B cell (primary cell): ENCODE measurements at regions not wholly inside any gene's neighbourhood (a gene's known extent, or its start where the extent isn't known, plus 50 kb on each side); places are given as distances from the start of the nearest gene placed in this dataset.

ENCODE experiments used
- ATAC-seq: fragments of 200-7000 bp; cut with Tn5 transposase; one replicate; pipeline ENCODE4 v1.10.0; 2021; ENCODE audit warnings: low read depth, mild to moderate bottlenecking, moderate number of reproducible peaks, moderate library complexity
- CTCF ChIA-PET: fragments of 350-600 bp; sonication (Branson Sonifier 250); formaldehyde crosslinking; loops from one replicate; lab custom pipeline; 2021; ENCODE audit warnings: antibody characterized with exemption, inconsistent platforms; lab: Charles Lee
- POLR2A ChIA-PET: fragments of 350-600 bp; sonication (Branson Sonifier 250); formaldehyde crosslinking; loops from one replicate; lab custom pipeline; 2021; ENCODE audit warnings: antibody characterized with exemption; lab: Charles Lee
- DNase-seq: peaks from one replicate; pipeline ENCODE4 v3.0.0; 2013
- H2AFZ ChIP-seq: 2 replicates; pipeline ENCODE4 v1.6.1; 2012; ENCODE audit warnings: mild to moderate bottlenecking, low read depth, low read length; ENCODE audit not compliant: insufficient read depth, poor library complexity, severe bottlenecking
- H3K27ac ChIP-seq, 2 donors: 1 replicate in 1 of 2; 2 replicates in 1 of 2; pipeline ENCODE4 v1.5.1; 2012 to 2013; ENCODE audit warnings: low read length in 2 of 2, mild to moderate bottlenecking in 2 of 2, moderate library complexity in 1 of 2
- H3K27me3 ChIP-seq, 4 experiments: fragments of 200-600 bp in 1 of 4; sonication (generic) in 1 of 4; replicated peaks in 1 of 4; 1 replicate in 2 of 4; 2 replicates in 2 of 4; pipeline versions ENCODE4 v1.6.1 to v1.7.0; 2013 to 2016; ENCODE audit warnings: low read length in 3 of 4, mild to moderate bottlenecking in 2 of 4, mixed read lengths in 1 of 4, moderate library complexity in 1 of 4; ENCODE audit not compliant: insufficient read depth in 4 of 4, control insufficient read depth in 3 of 4; ENCODE audit errors: control extremely low read depth in 1 of 4
- H3K36me3 ChIP-seq, 2 experiments: replicated peaks in 1 of 2; 1 replicate in 1 of 2; 2 replicates in 1 of 2; pipeline versions ENCODE4 v1.6.1 to v1.7.1; 2013; ENCODE audit warnings: low read length in 1 of 2; ENCODE audit not compliant: insufficient read depth in 2 of 2, control insufficient read depth in 1 of 2; ENCODE audit errors: control extremely low read depth in 1 of 2, extremely low read depth in 1 of 2
- H3K4me1 ChIP-seq, 2 donors: fragments of 200-600 bp in 1 of 2; sonication (generic) in 1 of 2; 1 replicate in 1 of 2; 2 replicates in 1 of 2; pipeline versions ENCODE4 v1.5.1 to v1.6.1; 2013 to 2017; ENCODE audit warnings: low read length in 2 of 2; ENCODE audit not compliant: control insufficient read depth in 2 of 2, insufficient read depth in 2 of 2
- H3K4me2 ChIP-seq: replicated peaks from 2 replicates; pipeline ENCODE3; 2012; ENCODE audit warnings: mild to moderate bottlenecking, low read depth, low read length; ENCODE audit not compliant: poor library complexity, severe bottlenecking
- H3K4me3 ChIP-seq, 5 experiments: fragments of 200-600 bp in 1 of 5; sonication (generic) in 1 of 5; 1 replicate in 3 of 5; 2 replicates in 2 of 5; pipeline versions ENCODE4 v1.5.1 to v1.7.0; 2011 to 2016; ENCODE audit warnings: low read length in 4 of 5, mild to moderate bottlenecking in 4 of 5, low read depth in 2 of 5, control low read depth in 1 of 5, moderate library complexity in 1 of 5; ENCODE audit not compliant: insufficient read depth in 1 of 5; ENCODE audit errors: control extremely low read depth in 1 of 5, extremely low read depth in 1 of 5
- H3K79me2 ChIP-seq: fragments of 200-600 bp; sonication (generic); one replicate; pipeline ENCODE4 v1.6.0; 2016; ENCODE audit warnings: low read length; ENCODE audit not compliant: control insufficient read depth, insufficient read depth
- H3K9ac ChIP-seq: fragments of 200-600 bp; sonication (generic); 2 replicates; pipeline ENCODE4 v1.6.1; 2017; ENCODE audit warnings: mild to moderate bottlenecking, low read length, moderate library complexity
- H3K9me3 ChIP-seq, 3 donors: one replicate each; pipeline versions ENCODE4 v1.6.1 to v1.7.1; 2013; ENCODE audit warnings: low read length in 2 of 3; ENCODE audit not compliant: control insufficient read depth in 2 of 3, insufficient read depth in 1 of 3; ENCODE audit errors: control extremely low read depth in 1 of 3
- H4K20me1 ChIP-seq: 2 replicates; pipeline ENCODE4 v1.6.0; 2012; ENCODE audit warnings: mild to moderate bottlenecking, low read length; ENCODE audit not compliant: insufficient read depth, control insufficient read depth, poor library complexity, severe bottlenecking
- H3K27ac Mint-ChIP-seq: one replicate; pipeline ENCODE4 v1.8.0; 2021; ENCODE audit warnings: mixed read lengths
- H3K27me3 Mint-ChIP-seq: one replicate; pipeline ENCODE4 v1.8.0; 2021; ENCODE audit warnings: mixed read lengths
- H3K4me1 Mint-ChIP-seq: one replicate; pipeline ENCODE4 v1.8.0; 2021; ENCODE audit warnings: mixed read lengths
- H3K4me3 Mint-ChIP-seq: one replicate; pipeline ENCODE4 v1.8.0; 2021; ENCODE audit warnings: mixed read lengths
- H3K9me3 Mint-ChIP-seq: one replicate; pipeline ENCODE4 v1.8.0; 2022; ENCODE audit warnings: mixed read lengths; ENCODE audit not compliant: insufficient read depth
- EZH2 ChIP-seq: IDR thresholded peaks from 2 replicates; pipeline ENCODE4 v1.6.1; 2012; ENCODE audit warnings: borderline replicate concordance, low read depth, mild to moderate bottlenecking, moderate library complexity, low read length; ENCODE audit not compliant: insufficient read depth, poor library complexity, severe bottlenecking
- WGBS: methylation state at CpG from one replicate; pipeline ENCODE4 v1.1.5; 2013; ENCODE audit warnings: missing lambda C conversion rate; ENCODE audit not compliant: insufficient coverage; 5-methylcytosine and 5-hydroxymethylcytosine counted together
- intact Hi-C: fragments of 100-400 bp; cut with micrococcal nuclease; formaldehyde crosslinking; loops from one replicate; pipeline ENCODE4 v1.10.0; 2022
- TF ChIP-seq, protein P1 (sequence below): fragments of 200-600 bp; IDR thresholded peaks from one replicate; pipeline ENCODE4 v1.8.0; 2022; ENCODE audit warnings: antibody characterized with exemption, mild to moderate bottlenecking

- ATAC-seq (no peak), DNase-seq (no peak)
- H3K79me2 ChIP-seq = no peaks in the 10 kb centered on the region
- no peak overlapping the region for H3K4me3 ChIP-seq
- ChIA-PET POLR2A (no interaction called here), CTCF (no interaction called here)
- no peak overlapping the region for H3K27ac ChIP-seq
- no peaks in the 10 kb centered on the region for H4K20me1 ChIP-seq
- H2AFZ ChIP-seq = no peak overlapping the region
- Mint-ChIP-seq H3K27me3 (no peaks in the 10 kb centered on the region), H3K4me3 (no peak overlapping the region), H3K27ac (no peak overlapping the region), H3K4me1 (no peaks in the 10 kb centered on the region), H3K9me3 (peaks cover 5% of the 10 kb centered on the region)
- no peaks in the 10 kb centered on the region for H3K4me1 ChIP-seq
- H3K4me2 ChIP-seq = no peak overlapping the region
- H3K9ac ChIP-seq = no peak overlapping the region
- H3K27me3 ChIP-seq = no peaks in the 10 kb centered on the region
- WGBS = 88% methylated on average over 4 of the region's 4 CpGs
- H3K36me3 ChIP-seq = no peaks in the 10 kb centered on the region
- intact Hi-C loops = no loop called here
- TF ChIP-seq EZH2 = no peak
- TF ChIP-seq, protein P1, sequence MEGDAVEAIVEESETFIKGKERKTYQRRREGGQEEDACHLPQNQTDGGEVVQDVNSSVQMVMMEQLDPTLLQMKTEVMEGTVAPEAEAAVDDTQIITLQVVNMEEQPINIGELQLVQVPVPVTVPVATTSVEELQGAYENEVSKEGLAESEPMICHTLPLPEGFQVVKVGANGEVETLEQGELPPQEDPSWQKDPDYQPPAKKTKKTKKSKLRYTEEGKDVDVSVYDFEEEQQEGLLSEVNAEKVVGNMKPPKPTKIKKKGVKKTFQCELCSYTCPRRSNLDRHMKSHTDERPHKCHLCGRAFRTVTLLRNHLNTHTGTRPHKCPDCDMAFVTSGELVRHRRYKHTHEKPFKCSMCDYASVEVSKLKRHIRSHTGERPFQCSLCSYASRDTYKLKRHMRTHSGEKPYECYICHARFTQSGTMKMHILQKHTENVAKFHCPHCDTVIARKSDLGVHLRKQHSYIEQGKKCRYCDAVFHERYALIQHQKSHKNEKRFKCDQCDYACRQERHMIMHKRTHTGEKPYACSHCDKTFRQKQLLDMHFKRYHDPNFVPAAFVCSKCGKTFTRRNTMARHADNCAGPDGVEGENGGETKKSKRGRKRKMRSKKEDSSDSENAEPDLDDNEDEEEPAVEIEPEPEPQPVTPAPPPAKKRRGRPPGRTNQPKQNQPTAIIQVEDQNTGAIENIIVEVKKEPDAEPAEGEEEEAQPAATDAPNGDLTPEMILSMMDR = no peak
- H3K9me3 ChIP-seq = peaks cover 0 to 6% (median 0%) of the 10 kb centered on the region in 3 donors
Measured at GRCh38 chr13:111589321-111589720, 268.9 kb downstream of the TEX29 start.

- Histone ChIP-seq H2AFZ (no peak overlapping the region), H3K4me3 (no peak overlapping the region), H4K20me1 (no peaks in the 10 kb centered on the region), H3K27me3 (no peaks in the 10 kb centered on the region), H3K79me2 (no peaks in the 10 kb centered on the region), H3K4me2 (no peak overlapping the region), H3K9me3 (peaks cover 0 to 10% (median 0%) of the 10 kb centered on the region in 3 donors), H3K9ac (no peak overlapping the region), H3K27ac (no peak overlapping the region), H3K36me3 (no peaks in the 10 kb centered on the region), H3K4me1 (no peaks in the 10 kb centered on the region)
- ChIA-PET CTCF (no interaction called here), POLR2A (no interaction called here)
- 96% methylated on average over 7 of the region's 7 CpGs for whole genome bisulfite sequencing
- Mint-ChIP-seq H3K27ac (no peak overlapping the region), H3K27me3 (no peaks in the 10 kb centered on the region), H3K4me3 (no peak overlapping the region), H3K9me3 (peaks cover 5% of the 10 kb centered on the region), H3K4me1 (no peaks in the 10 kb centered on the region)
- ATAC-seq (no peak), DNase-seq (no peak)
- intact Hi-C loops = no loop called here
- TF ChIP-seq, protein P1 = no peak
- no peak for TF ChIP-seq EZH2
Measured at GRCh38 chr13:111589992-111590391, 269.6 kb downstream of the TEX29 start.
